SK-N-MC (cell line): ENCODE measurements at regions not wholly inside any gene's neighbourhood (a gene's known extent, or its start where the extent isn't known, plus 50 kb on each side); places are given as distances from the start of the nearest gene placed in this dataset.
"Not testable (repeated sequence)": the region's sequence is repeated elsewhere in the genome, so short reads cannot be mapped to it uniquely, and the experiment has no call there.

Experiments used
- EZH2 ChIP-seq: fragments of 200-600 bp; sonication (generic); IDR thresholded peaks from one replicate; pipeline ENCODE4 v1.6.1; 2017; ENCODE audit warnings: antibody characterized with exemption
- POLR2AphosphoS5 ChIP-seq: IDR thresholded peaks from 2 replicates; pipeline ENCODE4 v1.6.1; 2012; ENCODE audit warnings: mild to moderate bottlenecking, low read depth, low read length, borderline replicate concordance

- TF ChIP-seq POLR2AphosphoS5, EZH2: not testable (repeated sequence)
Measured at GRCh38 chr7:20546958-20547357, 68.5 kb upstream of the ABCB5 start.
